Astrocyte (in vitro differentiated cells and primary cell): ENCODE measurements at regions not wholly inside any gene's neighbourhood (a gene's known extent, or its start where the extent isn't known, plus 50 kb on each side); places are given as distances from the start of the nearest gene placed in this dataset.

ENCODE experiments used
- DNase-seq: peaks from one replicate; pipeline ENCODE4 v3.0.0-alpha.2; 2010; ENCODE audit warnings: low read depth
- FAIRE-seq: peaks from 2 replicates; lab custom pipeline; 2011; peaks lifted over from hg19 to GRCh38; lab: Jason Lieb, UNC
- H2AFZ ChIP-seq: 2 replicates; pipeline ENCODE4 v1.6.0; 2012; ENCODE audit warnings: low read depth, low read length, inconsistent platforms
- H3K27ac ChIP-seq: 2 replicates; pipeline ENCODE4 v1.5.1; 2011; ENCODE audit warnings: low read depth, low read length, inconsistent platforms
- H3K27me3 ChIP-seq: 2 replicates; pipeline ENCODE4 v1.6.0; 2011; ENCODE audit warnings: low read length, inconsistent platforms; ENCODE audit not compliant: insufficient read depth
- H3K36me3 ChIP-seq: 2 replicates; pipeline ENCODE4 v1.5.1; 2011; ENCODE audit warnings: low read length, inconsistent platforms; ENCODE audit not compliant: insufficient read depth
- H3K4me1 ChIP-seq: 2 replicates; pipeline ENCODE4 v1.5.1; 2011; ENCODE audit warnings: low read length, inconsistent platforms; ENCODE audit not compliant: insufficient read depth
- H3K4me2 ChIP-seq: 2 replicates; pipeline ENCODE4 v1.6.0; 2012; ENCODE audit warnings: low read length, inconsistent platforms
- H3K4me3 ChIP-seq: 2 replicates; pipeline ENCODE4 v1.5.1; 2011; ENCODE audit warnings: low read depth, mild to moderate bottlenecking, low read length, inconsistent platforms; ENCODE audit not compliant: insufficient read depth
- H3K79me2 ChIP-seq: 2 replicates; pipeline ENCODE4 v1.6.0; 2012; ENCODE audit warnings: mild to moderate bottlenecking, low read length, inconsistent platforms; ENCODE audit not compliant: insufficient read depth
- H3K9ac ChIP-seq: 2 replicates; pipeline ENCODE4 v1.6.0; 2012; ENCODE audit warnings: mild to moderate bottlenecking, low read length, inconsistent platforms
- H3K9me3 ChIP-seq: 2 replicates; pipeline ENCODE4 v1.5.1; 2012; ENCODE audit warnings: low read depth, mild to moderate bottlenecking, low read length, inconsistent platforms; ENCODE audit not compliant: insufficient read depth
- H4K20me1 ChIP-seq: 2 replicates; pipeline ENCODE4 v1.6.0; 2012; ENCODE audit warnings: low read length, inconsistent platforms; ENCODE audit not compliant: insufficient read depth
- H3K27ac Mint-ChIP-seq: one replicate; pipeline ENCODE4 v1.8.0; 2021; ENCODE audit warnings: mild to moderate bottlenecking, mixed read lengths; ENCODE audit not compliant: unreplicated experiment
- H3K27me3 Mint-ChIP-seq: one replicate; pipeline ENCODE4 v1.8.0; 2021; ENCODE audit warnings: low read depth, mixed read lengths; ENCODE audit not compliant: unreplicated experiment
- H3K36me3 Mint-ChIP-seq: one replicate; pipeline ENCODE4 v1.8.0; 2021; ENCODE audit warnings: low read depth, mixed read lengths; ENCODE audit not compliant: unreplicated experiment
- H3K4me1 Mint-ChIP-seq: one replicate; pipeline ENCODE4 v1.8.0; 2021; ENCODE audit warnings: low read depth, mixed read lengths; ENCODE audit not compliant: unreplicated experiment
- H3K4me3 Mint-ChIP-seq: one replicate; pipeline ENCODE4 v1.8.0; 2021; ENCODE audit warnings: mild to moderate bottlenecking, moderate library complexity, mixed read lengths; ENCODE audit not compliant: unreplicated experiment
- H3K9me3 Mint-ChIP-seq: one replicate; pipeline ENCODE4 v1.8.0; 2021; ENCODE audit warnings: mild to moderate bottlenecking, mixed read lengths; ENCODE audit not compliant: unreplicated experiment
- CTCF ChIP-seq: IDR thresholded peaks from 2 replicates; pipeline ENCODE4 v1.5.1; 2011; ENCODE audit warnings: low read depth, mild to moderate bottlenecking, inconsistent platforms, low read length, moderate library complexity; ENCODE audit not compliant: insufficient read depth
- EZH2 ChIP-seq: IDR thresholded peaks from 2 replicates; pipeline ENCODE4 v1.6.1; 2012; ENCODE audit warnings: mild to moderate bottlenecking, low read length, inconsistent platforms; ENCODE audit not compliant: insufficient read depth

GRCh38 chr10:2878818-2879217 is 188.5 kb upstream of the PFKP start:
- Histone ChIP-seq H3K4me3 (no peak overlapping the region), H3K9me3 (no peaks in the 10 kb centered on the region), H2AFZ (no peak overlapping the region), H3K27me3 (no peaks in the 10 kb centered on the region), H3K36me3 (no peaks in the 10 kb centered on the region), H3K79me2 (no peaks in the 10 kb centered on the region), H3K27ac (no peak overlapping the region), H4K20me1 (no peaks in the 10 kb centered on the region), H3K4me1 (no peaks in the 10 kb centered on the region), H3K9ac (no peak overlapping the region), H3K4me2 (no peak overlapping the region)
- H3K36me3 Mint-ChIP-seq, result no peaks in the 10 kb centered on the region
- TF ChIP-seq CTCF, result no peak
- TF ChIP-seq EZH2, result no peak
- H3K4me3 Mint-ChIP-seq, result no peak overlapping the region
- no peaks in the 10 kb centered on the region for H3K9me3 Mint-ChIP-seq
- no peak for DNase-seq
- no peak for FAIRE-seq
- H3K4me1 Mint-ChIP-seq, result no peaks in the 10 kb centered on the region
- peaks cover 6% of the 10 kb centered on the region for H3K27me3 Mint-ChIP-seq
- no peak overlapping the region for H3K27ac Mint-ChIP-seq

- no peak overlapping the region for H3K27ac ChIP-seq
- no peak for DNase-seq
- H3K27me3 ChIP-seq, result no peaks in the 10 kb centered on the region
- no peaks in the 10 kb centered on the region for H3K36me3 ChIP-seq
- TF ChIP-seq CTCF (no peak), EZH2 (no peak)
- H3K9me3 Mint-ChIP-seq, result no peaks in the 10 kb centered on the region
- no peaks in the 10 kb centered on the region for H3K79me2 ChIP-seq
- no peak overlapping the region for H3K4me3 ChIP-seq
- H3K9me3 ChIP-seq, result peaks cover 4% of the 10 kb centered on the region
- no peak overlapping the region for H3K4me2 ChIP-seq
- no peaks in the 10 kb centered on the region for H3K36me3 Mint-ChIP-seq
- no peak for FAIRE-seq
- H3K4me3 Mint-ChIP-seq, result no peak overlapping the region
- no peak overlapping the region for H3K27ac Mint-ChIP-seq
- no peaks in the 10 kb centered on the region for H3K4me1 ChIP-seq
- H2AFZ ChIP-seq, result no peak overlapping the region
- no peaks in the 10 kb centered on the region for H4K20me1 ChIP-seq
- no peak overlapping the region for H3K9ac ChIP-seq
- no peaks in the 10 kb centered on the region for H3K4me1 Mint-ChIP-seq
- H3K27me3 Mint-ChIP-seq, result peaks cover 14% of the 10 kb centered on the region
Measured at GRCh38 chr10:2876032-2876431, 191.3 kb upstream of the PFKP start.

- TF ChIP-seq CTCF, result no peak
- TF ChIP-seq EZH2, result no peak
- no peak overlapping the region for H3K27ac Mint-ChIP-seq
- no peak for FAIRE-seq
Measured at GRCh38 chr10:2874963-2875362, 192.4 kb upstream of the PFKP start.

More at GRCh38 chr10:2874963-2875362, 192.4 kb upstream of the PFKP start:
- no peak for DNase-seq
- Histone ChIP-seq H3K4me3 (no peak overlapping the region), H3K4me1 (no peaks in the 10 kb centered on the region), H3K36me3 (no peaks in the 10 kb centered on the region), H3K27me3 (no peaks in the 10 kb centered on the region), H3K9ac (no peak overlapping the region), H2AFZ (no peak overlapping the region), H3K27ac (no peak overlapping the region), H4K20me1 (no peaks in the 10 kb centered on the region), H3K4me2 (no peak overlapping the region), H3K79me2 (no peaks in the 10 kb centered on the region), H3K9me3 (peaks cover 4% of the 10 kb centered on the region)
- H3K27me3 Mint-ChIP-seq, result peaks cover 14% of the 10 kb centered on the region
- H3K36me3 Mint-ChIP-seq, result no peaks in the 10 kb centered on the region
- no peak overlapping the region for H3K4me3 Mint-ChIP-seq
- H3K4me1 Mint-ChIP-seq, result no peaks in the 10 kb centered on the region
- no peaks in the 10 kb centered on the region for H3K9me3 Mint-ChIP-seq
